Hepatocyte (in vitro differentiated cells): ENCODE measurements at regions not wholly inside any gene's neighbourhood (a gene's known extent, or its start where the extent isn't known, plus 50 kb on each side); places are given as distances from the start of the nearest gene placed in this dataset.

Experiments used
- CTCF ChIP-seq: fragments of 200-600 bp; sonication (generic); IDR thresholded peaks from 2 replicates; pipeline ENCODE4 v1.5.1; 2016; ENCODE audit warnings: antibody characterized with exemption, mild to moderate bottlenecking; ENCODE audit not compliant: poor library complexity
- EZH2 ChIP-seq: fragments of 200-600 bp; sonication (generic); IDR thresholded peaks from 2 replicates; pipeline ENCODE4 v1.6.1; 2016; ENCODE audit warnings: antibody characterized with exemption, mild to moderate bottlenecking, borderline replicate concordance
- EZH2phosphoT487 ChIP-seq: fragments of 200-600 bp; sonication (generic); IDR thresholded peaks from one replicate; pipeline ENCODE4 v1.6.1; 2018; ENCODE audit warnings: antibody characterized with exemption, mild to moderate bottlenecking, low read depth, moderate library complexity; ENCODE audit not compliant: unreplicated experiment, severe bottlenecking

DNA sequence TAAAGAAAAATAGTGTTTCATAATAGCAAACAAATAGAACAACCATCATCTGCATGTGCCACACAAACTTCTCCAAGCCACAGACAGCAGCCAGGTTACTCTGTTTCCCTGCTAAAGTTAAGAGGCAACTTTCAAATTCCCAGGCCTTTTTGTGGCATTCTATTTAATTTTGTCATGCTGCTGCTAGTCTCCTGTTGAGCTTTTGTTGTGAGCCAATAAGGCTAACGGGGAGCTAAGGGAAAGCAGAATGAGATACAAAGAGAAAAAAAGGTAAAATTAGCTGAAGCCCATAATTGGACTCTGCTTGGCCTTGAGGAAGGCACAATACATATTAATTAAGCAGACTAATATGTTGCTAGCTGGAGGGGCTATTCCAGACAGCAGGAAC, 74.7 kb upstream of the GNAO1 start:
- no peak for TF ChIP-seq EZH2phosphoT487
- no peak for TF ChIP-seq CTCF
- no peak for TF ChIP-seq EZH2
